Mammary epithelial cell (primary cell): ENCODE measurements at regions not wholly inside any gene's neighbourhood (a gene's known extent, or its start where the extent isn't known, plus 50 kb on each side); places are given as distances from the start of the nearest gene placed in this dataset.

Experiments used
- EZH2 ChIP-seq: IDR thresholded peaks from 2 replicates; pipeline ENCODE4 v1.6.1; 2012; ENCODE audit warnings: low read length, inconsistent platforms, borderline replicate concordance
- TF ChIP-seq, protein P1 (sequence below), 2 donors: IDR thresholded peaks in 1 of 2; conservative IDR thresholded peaks in 1 of 2; 2 replicates each; pipeline ENCODE4 v1.5.1; 2011 to 2012; ENCODE audit warnings: inconsistent platforms in 2 of 2, low read length in 2 of 2, mild to moderate bottlenecking in 2 of 2, control low read depth in 1 of 2, low read depth in 1 of 2; ENCODE audit not compliant: insufficient read depth in 1 of 2; ENCODE audit errors: extremely low read depth in 1 of 2

DNA sequence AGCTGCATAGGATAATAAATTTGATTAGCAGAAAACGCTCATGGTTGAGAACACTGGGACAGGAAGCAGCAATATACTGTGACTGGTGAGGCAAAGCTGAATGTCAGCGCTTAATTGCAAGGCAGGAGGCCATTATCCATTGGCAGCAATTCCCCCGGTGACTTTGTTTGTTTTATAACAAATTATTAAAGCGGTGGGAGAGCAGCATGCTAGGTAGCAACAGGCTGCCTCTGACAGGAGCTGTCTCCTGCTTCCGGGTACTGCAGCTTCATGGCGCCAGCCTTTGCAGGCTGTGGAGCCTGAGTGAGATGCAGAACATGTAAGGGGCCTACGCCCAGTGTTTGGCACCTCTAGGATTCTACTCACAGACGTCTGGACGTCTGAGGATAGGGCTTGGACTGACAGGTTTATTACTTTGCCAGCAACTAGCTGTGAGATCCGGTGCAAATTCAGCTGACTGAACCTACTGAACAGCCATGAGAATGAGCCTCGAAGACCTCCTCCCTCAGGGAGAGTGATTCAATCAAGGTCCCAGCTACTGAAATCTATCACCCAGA is 82.1 kb upstream of the SSTR1 start:
- TF ChIP-seq, protein P1, sequence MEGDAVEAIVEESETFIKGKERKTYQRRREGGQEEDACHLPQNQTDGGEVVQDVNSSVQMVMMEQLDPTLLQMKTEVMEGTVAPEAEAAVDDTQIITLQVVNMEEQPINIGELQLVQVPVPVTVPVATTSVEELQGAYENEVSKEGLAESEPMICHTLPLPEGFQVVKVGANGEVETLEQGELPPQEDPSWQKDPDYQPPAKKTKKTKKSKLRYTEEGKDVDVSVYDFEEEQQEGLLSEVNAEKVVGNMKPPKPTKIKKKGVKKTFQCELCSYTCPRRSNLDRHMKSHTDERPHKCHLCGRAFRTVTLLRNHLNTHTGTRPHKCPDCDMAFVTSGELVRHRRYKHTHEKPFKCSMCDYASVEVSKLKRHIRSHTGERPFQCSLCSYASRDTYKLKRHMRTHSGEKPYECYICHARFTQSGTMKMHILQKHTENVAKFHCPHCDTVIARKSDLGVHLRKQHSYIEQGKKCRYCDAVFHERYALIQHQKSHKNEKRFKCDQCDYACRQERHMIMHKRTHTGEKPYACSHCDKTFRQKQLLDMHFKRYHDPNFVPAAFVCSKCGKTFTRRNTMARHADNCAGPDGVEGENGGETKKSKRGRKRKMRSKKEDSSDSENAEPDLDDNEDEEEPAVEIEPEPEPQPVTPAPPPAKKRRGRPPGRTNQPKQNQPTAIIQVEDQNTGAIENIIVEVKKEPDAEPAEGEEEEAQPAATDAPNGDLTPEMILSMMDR (conservative IDR thresholded peaks at IDR 0.05 in 1 of 2, IDR thresholded peaks at IDR 0.05 in 1 of 2; ENCODE audit: extremely low read depth in 1 of 2, insufficient read depth in 1 of 2, low read depth in 1 of 2, low read length in 2 of 2): no peak
- TF ChIP-seq EZH2: no peak
